Adrenal gland (tissue), 9 donors: ENCODE measurements at regions not wholly inside any gene's neighbourhood (a gene's known extent, or its start where the extent isn't known, plus 50 kb on each side); places are given as distances from the start of the nearest gene placed in this dataset.

ENCODE experiments used
- DNase-seq, 7 donors: peaks; one replicate each; pipeline ENCODE4 v3.0.0-alpha.2; 2019 to 2020
- H3K27ac ChIP-seq, 5 donors: fragments of 200-600 bp; sonication (generic) in 4 of 5; 1 replicate in 3 of 5; 2 replicates in 2 of 5; pipeline versions ENCODE4 v1.5.1 to v1.8.0; 2016 to 2020; ENCODE audit warnings: mild to moderate bottlenecking in 1 of 5
- H3K27me3 ChIP-seq: fragments of 200-600 bp; 2 replicates; pipeline ENCODE4 v1.8.0; 2021
- H3K36me3 ChIP-seq, 2 donors: fragments of 200-600 bp; replicated peaks in 1 of 2; 1 replicate in 1 of 2; 2 replicates in 1 of 2; pipeline versions ENCODE4 v1.5.1 to v1.8.0; 2018 to 2022
- H3K4me1 ChIP-seq, 2 donors: fragments of 200-600 bp; replicated peaks in 1 of 2; 1 replicate in 1 of 2; 2 replicates in 1 of 2; pipeline versions ENCODE4 v1.5.1 to v1.8.0; 2018 to 2021
- H3K4me3 ChIP-seq, 4 donors: fragments of 200-600 bp; sonication (generic) in 3 of 4; one replicate each; pipeline ENCODE4 v1.5.1; 2016 to 2018
- H3K9me3 ChIP-seq, 3 donors: fragments of 200-600 bp; sonication (generic) in 1 of 3; replicated peaks in 1 of 3; 1 replicate in 2 of 3; 2 replicates in 1 of 3; pipeline versions ENCODE4 v1.5.1 to v1.8.0; 2016 to 2021
- CTCF ChIP-seq, 6 experiments: fragments of 450-650 bp in 4 of 6; fragments of 200-600 bp in 2 of 6; sonication (generic) in 1 of 6; IDR thresholded peaks; 1 replicate in 5 of 6; 2 replicates in 1 of 6; pipeline versions ENCODE4 v1.5.1 to v1.8.0; 2016 to 2021; ENCODE audit warnings: antibody characterized with exemption in 6 of 6, mild to moderate bottlenecking in 2 of 6, moderate library complexity in 1 of 6
- POLR2A ChIP-seq, 2 donors: fragments of 450-650 bp; IDR thresholded peaks; one replicate each; pipeline ENCODE4 v1.6.1; 2017; ENCODE audit warnings: antibody characterized with exemption in 2 of 2, mild to moderate bottlenecking in 2 of 2, moderate library complexity in 1 of 2
- WGBS, 4 donors: extraction: QIAGEN DNeasy Blood & Tissue Kit in 2 of 4; methylation state at CpG; one replicate each; pipeline versions ENCODE4 v1.1.5 to v1.1.7; 2013 to 2017; 5-methylcytosine and 5-hydroxymethylcytosine counted together
- intact Hi-C, 2 donors: fragments of 100-400 bp; cut with DNase I; formaldehyde crosslinking; loops; one replicate each; pipeline versions ENCODE4 v1.14.1 to v1.15.0; 2022 to 2023
- donor health status: healthy with polysubstance abuse.
- donor health status: Bipolar disorder and iron deficiency.
- donor health status: DM: yes; HTN: yes; CAD: no.
- donor health status: DM: no; HTN: no; CAD: no.
- donor health status: DM: no; HTN: no; CAD: no.

GRCh38 chr3:84742915-84743425 lies 215.8 kb upstream of the CADM2 start:
- Histone ChIP-seq H3K4me1 (no peaks in the 10 kb centered on the region), H3K27me3 (no peaks in the 10 kb centered on the region), H3K9me3 (no peaks in the 10 kb centered on the region), H3K36me3 (no peaks in the 10 kb centered on the region), H3K27ac (no peak overlapping the region), H3K4me3 (no peak overlapping the region)
- DNase-seq = no peak
- TF ChIP-seq CTCF (IDR thresholded peaks at IDR 0.05) (no peak), POLR2A (IDR thresholded peaks at IDR 0.05) (no peak)
- WGBS, 4 donors = 47 to 59% (median 53%) methylated on average over 2 of the region's 2 CpGs
- intact Hi-C loops = no loop called here

GRCh38 chr3:84744130-84744529 lies 214.7 kb upstream of the CADM2 start:
- Histone ChIP-seq H3K4me1 (no peaks in the 10 kb centered on the region), H3K4me3 (no peak overlapping the region), H3K27ac (no peak overlapping the region), H3K9me3 (no peaks in the 10 kb centered on the region), H3K27me3 (no peaks in the 10 kb centered on the region), H3K36me3 (no peaks in the 10 kb centered on the region)
- intact Hi-C loops = no loop called here
- no peak for DNase-seq
- 76 to 95% (median 84%) methylated on average over 1 of the region's 1 CpG for WGBS, 4 donors
- TF ChIP-seq POLR2A (IDR thresholded peaks at IDR 0.05) (no peak), CTCF (IDR thresholded peaks at IDR 0.05) (no peak)

GRCh38 chr3:84755860-84756259 lies 202.9 kb upstream of the CADM2 start:
- Histone ChIP-seq H3K4me3 (no peak overlapping the region), H3K4me1 (no peaks in the 10 kb centered on the region), H3K27me3 (no peaks in the 10 kb centered on the region), H3K36me3 (no peaks in the 10 kb centered on the region), H3K9me3 (no peaks in the 10 kb centered on the region), H3K27ac (no peak overlapping the region)
- intact Hi-C loops = no loop called here
- no peak for DNase-seq
- TF ChIP-seq POLR2A (IDR thresholded peaks at IDR 0.05) (no peak), CTCF (IDR thresholded peaks at IDR 0.05) (no peak)
- 82 to 96% (median 86%) methylated on average over 11 to 13 of the region's 13 CpGs for WGBS, 4 donors

- no peaks in the 10 kb centered on the region for H3K9me3 ChIP-seq
These were observed 199.4 kb upstream of the CADM2 start for GRCh38 chr3:84759361-84759760.

More at GRCh38 chr3:84759361-84759760, 199.4 kb upstream of the CADM2 start:
- no peaks in the 10 kb centered on the region for H3K4me1 ChIP-seq
- H3K4me3 ChIP-seq = no peak overlapping the region
- intact Hi-C loops = no loop called here
- DNase-seq = no peak
- 63 to 79% (median 65%) methylated on average over 3 to 4 of the region's 4 CpGs for WGBS, 4 donors
- no peak for TF ChIP-seq POLR2A (IDR thresholded peaks at IDR 0.05)
- no peak for TF ChIP-seq CTCF (IDR thresholded peaks at IDR 0.05)
- no peaks in the 10 kb centered on the region for H3K36me3 ChIP-seq
- H3K27ac ChIP-seq = no peak overlapping the region
- no peaks in the 10 kb centered on the region for H3K27me3 ChIP-seq
